H1 (cell line): ENCODE measurements at regions not wholly inside any gene's neighbourhood (a gene's known extent, or its start where the extent isn't known, plus 50 kb on each side); places are given as distances from the start of the nearest gene placed in this dataset.

Source experiments
- CTCF ChIA-PET: fragments of 300-600 bp; sonication (Branson Sonifier 250); formaldehyde crosslinking; loops from one replicate; lab custom pipeline; 2021; ENCODE audit not compliant: partially characterized antibody; lab: Charles Lee
- POLR2A ChIA-PET: fragments of 300-600 bp; sonication (Branson Sonifier 250); formaldehyde crosslinking; loops from one replicate; lab custom pipeline; 2021; ENCODE audit warnings: inconsistent platforms; ENCODE audit not compliant: partially characterized antibody; lab: Charles Lee
- DNase-seq, 2 experiments: peaks; one replicate each; pipeline versions ENCODE4 v3.0.0 to v3.0.0-alpha.2; 2010 to 2022; ENCODE audit warnings: low spot score in 2 of 2, low read depth in 1 of 2, mixed read lengths in 1 of 2
- FAIRE-seq: peaks from 2 replicates; lab custom pipeline; 2011; peaks lifted over from hg19 to GRCh38; lab: Jason Lieb, UNC
- H2AFZ ChIP-seq: 2 replicates; pipeline ENCODE4 v1.8.1; 2012; ENCODE audit warnings: low read length, inconsistent platforms
- H2AK5ac ChIP-seq: 2 replicates; pipeline ENCODE4 v1.6.1; 2013; ENCODE audit warnings: low read depth, low read length
- H2BK120ac ChIP-seq: replicated peaks from 2 replicates; pipeline ENCODE3; 2013; ENCODE audit warnings: low read depth, low read length, inconsistent platforms
- H2BK12ac ChIP-seq: 2 replicates; pipeline ENCODE4 v1.6.1; 2013; ENCODE audit warnings: low read depth, low read length
- H2BK15ac ChIP-seq: 2 replicates; pipeline ENCODE4 v1.6.1; 2013; ENCODE audit warnings: low read length
- H2BK20ac ChIP-seq: 2 replicates; pipeline ENCODE4 v1.6.1; 2013; ENCODE audit warnings: low read length
- H2BK5ac ChIP-seq: 2 replicates; pipeline ENCODE4 v1.6.1; 2013; ENCODE audit warnings: low read depth, low read length
- H3K14ac ChIP-seq: 2 replicates; pipeline ENCODE4 v1.6.1; 2013; ENCODE audit warnings: inconsistent platforms; ENCODE audit not compliant: insufficient read length
- H3K18ac ChIP-seq: 2 replicates; pipeline ENCODE4 v1.6.1; 2013; ENCODE audit warnings: low read length; ENCODE audit errors: extremely low read depth
- H3K23ac ChIP-seq: 2 replicates; pipeline ENCODE4 v1.6.1; 2013; ENCODE audit warnings: inconsistent platforms; ENCODE audit not compliant: insufficient read length
- H3K23me2 ChIP-seq: 2 replicates; pipeline ENCODE4 v1.6.1; 2013; ENCODE audit warnings: low read depth, low read length
- H3K27ac ChIP-seq: 2 replicates; pipeline ENCODE4 v1.6.1; 2011; ENCODE audit warnings: low read depth, low read length, inconsistent platforms
- H3K27me3 ChIP-seq, 4 experiments: replicated peaks in 1 of 4; 1 replicate in 1 of 4; 2 replicates in 3 of 4; pipeline versions ENCODE4 v1.6.1 to v1.8.1; 2011 to 2013; ENCODE audit warnings: low read length in 3 of 4, mild to moderate bottlenecking in 3 of 4, inconsistent platforms in 2 of 4, mixed read lengths in 2 of 4, moderate library complexity in 1 of 4; ENCODE audit not compliant: control insufficient read depth in 3 of 4, insufficient read depth in 3 of 4; ENCODE audit errors: extremely low read depth in 1 of 4
- H3K36me3 ChIP-seq, 4 experiments: 2 replicates each; pipeline versions ENCODE4 v1.6.1 to v1.8.1; 2011 to 2013; ENCODE audit warnings: mild to moderate bottlenecking in 4 of 4, low read length in 3 of 4, moderate library complexity in 2 of 4, control low read depth in 1 of 4, inconsistent platforms in 1 of 4; ENCODE audit not compliant: insufficient read depth in 4 of 4, control insufficient read depth in 2 of 4
- H3K4ac ChIP-seq: replicated peaks from 2 replicates; pipeline ENCODE3; 2013; ENCODE audit warnings: low read length, low read depth, mixed read lengths, inconsistent platforms; ENCODE audit not compliant: insufficient read length
- H3K4me1 ChIP-seq, 4 experiments: replicated peaks in 1 of 4; 1 replicate in 1 of 4; 2 replicates in 3 of 4; pipeline versions ENCODE4 v1.6.1 to v1.8.1; 2011 to 2013; ENCODE audit warnings: low read length in 3 of 4, inconsistent platforms in 2 of 4, mixed read lengths in 1 of 4; ENCODE audit not compliant: insufficient read depth in 4 of 4, control insufficient read depth in 3 of 4
- H3K4me2 ChIP-seq, 2 experiments: 2 replicates each; pipeline versions ENCODE4 v1.6.1 to v1.8.1; 2011 to 2013; ENCODE audit warnings: low read depth in 2 of 2, low read length in 2 of 2, control low read depth in 1 of 2, inconsistent platforms in 1 of 2, mild to moderate bottlenecking in 1 of 2; ENCODE audit not compliant: insufficient read depth in 1 of 2
- H3K4me3 ChIP-seq, 4 experiments: fragments of 200-600, 300-600 bp in 1 of 4; sonication (generic), shearing (Covaris generic), sonication (Bioruptor Twin) in 1 of 4; 2 replicates each; pipeline versions ENCODE4 v1.5.1 to v1.8.1; 2011 to 2016; ENCODE audit warnings: low read length in 4 of 4, low read depth in 3 of 4, control low read depth in 2 of 4, inconsistent platforms in 2 of 4, mild to moderate bottlenecking in 2 of 4, mixed read lengths in 1 of 4, moderate library complexity in 1 of 4; ENCODE audit not compliant: insufficient read depth in 2 of 4; ENCODE audit errors: extremely low read depth in 1 of 4
- H3K56ac ChIP-seq: replicated peaks from 2 replicates; pipeline ENCODE3; 2013; ENCODE audit warnings: low read depth, mild to moderate bottlenecking, mixed read lengths, low read length, inconsistent platforms; ENCODE audit not compliant: insufficient read length
- H3K79me1 ChIP-seq: 2 replicates; pipeline ENCODE4 v1.6.1; 2013; ENCODE audit warnings: low read depth, low read length, control low read depth
- H3K79me2 ChIP-seq, 2 experiments: 2 replicates each; pipeline versions ENCODE4 v1.6.1 to v1.8.1; 2012 to 2013; ENCODE audit warnings: low read length in 2 of 2, mild to moderate bottlenecking in 2 of 2, inconsistent platforms in 1 of 2; ENCODE audit not compliant: insufficient read depth in 2 of 2, control insufficient read depth in 1 of 2
- H3K9ac ChIP-seq, 4 experiments: replicated peaks in 1 of 4; 1 replicate in 1 of 4; 2 replicates in 3 of 4; pipeline versions ENCODE4 v1.6.1 to v1.8.1; 2011 to 2013; ENCODE audit warnings: low read depth in 3 of 4, low read length in 3 of 4, control low read depth in 2 of 4, mild to moderate bottlenecking in 2 of 4, moderate library complexity in 2 of 4, inconsistent platforms in 1 of 4; ENCODE audit errors: extremely low read depth in 1 of 4
- H3K9me3 ChIP-seq, 2 experiments: 2 replicates each; pipeline versions ENCODE4 v1.6.1 to v1.8.1; 2012 to 2013; ENCODE audit warnings: mild to moderate bottlenecking in 2 of 2, moderate library complexity in 2 of 2, control low read depth in 1 of 2, inconsistent platforms in 1 of 2, low read depth in 1 of 2, low read length in 1 of 2, mixed read lengths in 1 of 2; ENCODE audit not compliant: insufficient read depth in 2 of 2
- H4K20me1 ChIP-seq, 2 experiments: replicated peaks in 1 of 2; 2 replicates each; pipeline versions ENCODE3 to v1.8.1; 2011 to 2013; ENCODE audit warnings: inconsistent platforms in 2 of 2, low read length in 2 of 2, mild to moderate bottlenecking in 1 of 2; ENCODE audit not compliant: insufficient read depth in 2 of 2, control insufficient read depth in 1 of 2
- H4K5ac ChIP-seq: 2 replicates; pipeline ENCODE4 v1.6.1; 2013; ENCODE audit warnings: low read length, low read depth, mixed read lengths, inconsistent platforms; ENCODE audit not compliant: insufficient read length
- H4K8ac ChIP-seq: 2 replicates; pipeline ENCODE4 v1.8.0; 2013; ENCODE audit warnings: mild to moderate bottlenecking, moderate library complexity, low read length, inconsistent platforms; ENCODE audit not compliant: insufficient read depth; ENCODE audit errors: extremely low read depth
- H4K91ac ChIP-seq: replicated peaks from 2 replicates; pipeline ENCODE3; 2013; ENCODE audit warnings: low read length, mixed read lengths, inconsistent platforms; ENCODE audit not compliant: insufficient read length
- E2F6 ChIP-seq: IDR thresholded peaks from 2 replicates; pipeline ENCODE4 v1.6.1; 2012; ENCODE audit warnings: inconsistent platforms
- JUND ChIP-seq: IDR thresholded peaks from 2 replicates; pipeline ENCODE4 v1.6.1; 2011; ENCODE audit warnings: mild to moderate bottlenecking, improper control_type of control experiment, low read length
- PHF8 ChIP-seq: fragments of 200-600 bp; sonication (generic); conservative IDR thresholded peaks from 2 replicates; pipeline ENCODE4 v1.7.1; 2012; ENCODE audit warnings: low read depth, mild to moderate bottlenecking, inconsistent platforms, low read length, moderate library complexity
- RAD21 ChIP-seq, 2 experiments: IDR thresholded peaks in 1 of 2; conservative IDR thresholded peaks in 1 of 2; 2 replicates each; pipeline ENCODE4 v1.6.1; 2011; ENCODE audit warnings: low read depth in 2 of 2, low read length in 2 of 2, improper control_type of control experiment in 1 of 2, inconsistent platforms in 1 of 2, mild to moderate bottlenecking in 1 of 2, moderate library complexity in 1 of 2
- WGBS, 2 experiments: shearing (Covaris generic) in 1 of 2; methylation state at CpG; one replicate each; pipeline versions ENCODE4 v1.1.6 to v1.1.7; 2013 to 2015; ENCODE audit warnings: low lambda C conversion rate in 2 of 2, mixed read lengths in 2 of 2, inconsistent platforms in 1 of 2, low coverage in 1 of 2, missing lambda C conversion rate in 1 of 2; ENCODE audit not compliant: insufficient replicate concordance in 2 of 2, insufficient coverage in 1 of 2, insufficient read length in 1 of 2; ENCODE audit errors: extremely low coverage in 1 of 2, missing lambda C conversion rate in 1 of 2; 5-methylcytosine and 5-hydroxymethylcytosine counted together

DNA sequence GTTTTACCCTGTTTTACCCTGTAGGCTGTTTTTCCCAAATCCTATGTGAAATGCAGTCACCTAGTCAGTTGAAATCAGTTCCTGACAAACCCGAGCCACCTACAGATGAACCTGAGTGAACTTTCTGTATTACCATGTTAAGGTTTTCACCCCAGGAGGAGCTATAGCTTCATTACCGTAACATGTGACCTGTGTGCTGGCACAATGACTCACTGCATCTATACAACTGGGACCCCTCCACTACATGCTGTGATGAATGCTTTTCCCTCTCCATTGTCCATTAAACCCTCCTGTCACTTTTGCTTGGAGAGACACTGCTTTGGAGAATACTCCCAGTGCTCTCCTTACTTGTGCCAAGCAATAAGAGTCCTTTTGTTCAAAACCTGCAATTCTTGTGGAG, 1974.8 kb downstream of the EFNA5 start:
- Histone ChIP-seq H4K20me1 (no peaks in the 10 kb centered on the region), H3K14ac (no peak overlapping the region), H3K18ac (no peak overlapping the region; the same call in 1 of the 2 replicates), H3K23ac (no peak overlapping the region), H4K8ac (no peak overlapping the region), H3K27ac (no peak overlapping the region), H2BK12ac (no peak overlapping the region), H3K79me1 (no peaks in the 10 kb centered on the region), H2AFZ (peak overlapping the region; percentile 38; the same call in 1 of the 2 replicates)
- CTCF ChIA-PET = no interaction called here
- POLR2A ChIA-PET = no interaction called here
- DNase-seq = no peak
- TF ChIP-seq JUND (peak; percentile 76; the same call in 1 of the 2 replicates), RAD21 (IDR thresholded peaks at IDR 0.05 in 1 of 2, conservative IDR thresholded peaks at IDR 0.05 in 1 of 2; ENCODE audit: low read depth in 2 of 2, low read length in 2 of 2) (peak; percentile 5 to 24; a peak in 1 of 4 replicates), PHF8 (no peak), E2F6 (no peak)
- TF ChIP-seq, all 59 proteins: peak for 2
- FAIRE-seq = peak; percentile 62
- Histone ChIP-seq H2BK120ac (no peak overlapping the region), H3K27me3 (no peaks in the 10 kb centered on the region), H3K9ac (no peak overlapping the region; a peak in 1 of 7 replicates), H3K4me1 (peaks cover 0 to 5% (median 4%) of the 10 kb centered on the region in 4 experiments; a peak in 2 of 7 replicates), H3K23me2 (no peaks in the 10 kb centered on the region), H3K36me3 (no peaks in the 10 kb centered on the region), H2BK20ac (no peak overlapping the region), H3K56ac (no peak overlapping the region), H4K91ac (no peak overlapping the region), H3K79me2 (no peaks in the 10 kb centered on the region), H3K9me3 (no peaks in the 10 kb centered on the region), H3K4me3 (no peak overlapping the region), H2BK5ac (no peak overlapping the region), H2AK5ac (no peak overlapping the region), H2BK15ac (no peak overlapping the region), H3K4me2 (no peak overlapping the region), H3K4ac (no peak overlapping the region), H4K5ac (no peak overlapping the region)
- 85% methylated on average over 2 of the region's 2 CpGs; no CpG with 5 or more reads in 1 of the 2 experiments for WGBS, 2 experiments
